ENCODE measurements at regions not wholly inside any gene's neighbourhood (a gene's known extent, or its start where the extent isn't known, plus 50 kb on each side); places are given as distances from the start of the nearest gene placed in this dataset.

DNA sequence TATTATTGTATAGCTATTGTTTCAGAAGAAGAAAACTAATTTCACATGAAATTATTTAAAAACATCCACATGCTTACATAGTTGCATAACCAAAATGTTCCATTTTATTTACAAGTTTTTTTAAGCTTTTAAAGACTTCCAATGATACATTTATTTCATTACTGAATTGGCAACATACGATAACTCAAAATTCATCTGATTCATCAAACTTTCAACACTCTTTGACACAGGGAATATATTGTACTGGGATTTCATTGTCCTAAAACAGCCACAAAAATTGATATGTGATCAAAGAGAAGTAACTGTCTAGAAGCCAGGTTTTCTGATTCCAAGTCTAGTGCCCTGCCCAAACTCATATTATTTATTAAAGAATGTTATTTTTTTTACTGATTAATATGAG lies 131.4 kb upstream of the USP24 start:
- TF ChIP-seq, protein P1, sequence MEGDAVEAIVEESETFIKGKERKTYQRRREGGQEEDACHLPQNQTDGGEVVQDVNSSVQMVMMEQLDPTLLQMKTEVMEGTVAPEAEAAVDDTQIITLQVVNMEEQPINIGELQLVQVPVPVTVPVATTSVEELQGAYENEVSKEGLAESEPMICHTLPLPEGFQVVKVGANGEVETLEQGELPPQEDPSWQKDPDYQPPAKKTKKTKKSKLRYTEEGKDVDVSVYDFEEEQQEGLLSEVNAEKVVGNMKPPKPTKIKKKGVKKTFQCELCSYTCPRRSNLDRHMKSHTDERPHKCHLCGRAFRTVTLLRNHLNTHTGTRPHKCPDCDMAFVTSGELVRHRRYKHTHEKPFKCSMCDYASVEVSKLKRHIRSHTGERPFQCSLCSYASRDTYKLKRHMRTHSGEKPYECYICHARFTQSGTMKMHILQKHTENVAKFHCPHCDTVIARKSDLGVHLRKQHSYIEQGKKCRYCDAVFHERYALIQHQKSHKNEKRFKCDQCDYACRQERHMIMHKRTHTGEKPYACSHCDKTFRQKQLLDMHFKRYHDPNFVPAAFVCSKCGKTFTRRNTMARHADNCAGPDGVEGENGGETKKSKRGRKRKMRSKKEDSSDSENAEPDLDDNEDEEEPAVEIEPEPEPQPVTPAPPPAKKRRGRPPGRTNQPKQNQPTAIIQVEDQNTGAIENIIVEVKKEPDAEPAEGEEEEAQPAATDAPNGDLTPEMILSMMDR (IDR thresholded peaks at IDR 0.05): no peak
- no peak for TF ChIP-seq ESRRA (CRISPR knock-in tag; IDR thresholded peaks at IDR 0.05; ENCODE audit: borderline replicate concordance)
- no peak for TF ChIP-seq SP1 (CRISPR knock-in tag; conservative IDR thresholded peaks at IDR 0.05)
- TF ChIP-seq, protein P2, sequence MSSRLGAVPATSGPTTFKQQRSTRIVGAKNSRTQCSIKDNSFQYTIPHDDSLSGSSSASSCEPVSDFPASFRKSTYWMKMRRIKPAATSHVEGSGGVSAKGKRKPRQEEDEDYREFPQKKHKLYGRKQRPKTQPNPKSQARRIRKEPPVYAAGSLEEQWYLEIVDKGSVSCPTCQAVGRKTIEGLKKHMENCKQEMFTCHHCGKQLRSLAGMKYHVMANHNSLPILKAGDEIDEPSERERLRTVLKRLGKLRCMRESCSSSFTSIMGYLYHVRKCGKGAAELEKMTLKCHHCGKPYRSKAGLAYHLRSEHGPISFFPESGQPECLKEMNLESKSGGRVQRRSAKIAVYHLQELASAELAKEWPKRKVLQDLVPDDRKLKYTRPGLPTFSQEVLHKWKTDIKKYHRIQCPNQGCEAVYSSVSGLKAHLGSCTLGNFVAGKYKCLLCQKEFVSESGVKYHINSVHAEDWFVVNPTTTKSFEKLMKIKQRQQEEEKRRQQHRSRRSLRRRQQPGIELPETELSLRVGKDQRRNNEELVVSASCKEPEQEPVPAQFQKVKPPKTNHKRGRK (CRISPR knock-in tag; IDR thresholded peaks at IDR 0.05; ENCODE audit: borderline replicate concordance): no peak
- TF ChIP-seq, protein P3, sequence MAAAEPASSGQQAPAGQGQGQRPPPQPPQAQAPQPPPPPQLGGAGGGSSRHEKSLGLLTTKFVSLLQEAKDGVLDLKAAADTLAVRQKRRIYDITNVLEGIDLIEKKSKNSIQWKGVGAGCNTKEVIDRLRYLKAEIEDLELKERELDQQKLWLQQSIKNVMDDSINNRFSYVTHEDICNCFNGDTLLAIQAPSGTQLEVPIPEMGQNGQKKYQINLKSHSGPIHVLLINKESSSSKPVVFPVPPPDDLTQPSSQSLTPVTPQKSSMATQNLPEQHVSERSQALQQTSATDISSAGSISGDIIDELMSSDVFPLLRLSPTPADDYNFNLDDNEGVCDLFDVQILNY (CRISPR knock-in tag; IDR thresholded peaks at IDR 0.05): no peak
- TF ChIP-seq MXD4 (CRISPR knock-in tag; IDR thresholded peaks at IDR 0.05; ENCODE audit: borderline replicate concordance): no peak
- no peak for TF ChIP-seq ATF1 (CRISPR knock-in tag; IDR thresholded peaks at IDR 0.05)
- TF ChIP-seq, protein P4, sequence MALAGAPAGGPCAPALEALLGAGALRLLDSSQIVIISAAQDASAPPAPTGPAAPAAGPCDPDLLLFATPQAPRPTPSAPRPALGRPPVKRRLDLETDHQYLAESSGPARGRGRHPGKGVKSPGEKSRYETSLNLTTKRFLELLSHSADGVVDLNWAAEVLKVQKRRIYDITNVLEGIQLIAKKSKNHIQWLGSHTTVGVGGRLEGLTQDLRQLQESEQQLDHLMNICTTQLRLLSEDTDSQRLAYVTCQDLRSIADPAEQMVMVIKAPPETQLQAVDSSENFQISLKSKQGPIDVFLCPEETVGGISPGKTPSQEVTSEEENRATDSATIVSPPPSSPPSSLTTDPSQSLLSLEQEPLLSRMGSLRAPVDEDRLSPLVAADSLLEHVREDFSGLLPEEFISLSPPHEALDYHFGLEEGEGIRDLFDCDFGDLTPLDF (CRISPR knock-in tag; IDR thresholded peaks at IDR 0.05): no peak
- TF ChIP-seq, protein P5, sequence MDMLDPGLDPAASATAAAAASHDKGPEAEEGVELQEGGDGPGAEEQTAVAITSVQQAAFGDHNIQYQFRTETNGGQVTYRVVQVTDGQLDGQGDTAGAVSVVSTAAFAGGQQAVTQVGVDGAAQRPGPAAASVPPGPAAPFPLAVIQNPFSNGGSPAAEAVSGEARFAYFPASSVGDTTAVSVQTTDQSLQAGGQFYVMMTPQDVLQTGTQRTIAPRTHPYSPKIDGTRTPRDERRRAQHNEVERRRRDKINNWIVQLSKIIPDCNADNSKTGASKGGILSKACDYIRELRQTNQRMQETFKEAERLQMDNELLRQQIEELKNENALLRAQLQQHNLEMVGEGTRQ (CRISPR knock-in tag; IDR thresholded peaks at IDR 0.05): no peak
- no peak for TF ChIP-seq IRF2 (CRISPR knock-in tag; IDR thresholded peaks at IDR 0.05; ENCODE audit: borderline replicate concordance, low read depth)
- TF ChIP-seq, protein P6, sequence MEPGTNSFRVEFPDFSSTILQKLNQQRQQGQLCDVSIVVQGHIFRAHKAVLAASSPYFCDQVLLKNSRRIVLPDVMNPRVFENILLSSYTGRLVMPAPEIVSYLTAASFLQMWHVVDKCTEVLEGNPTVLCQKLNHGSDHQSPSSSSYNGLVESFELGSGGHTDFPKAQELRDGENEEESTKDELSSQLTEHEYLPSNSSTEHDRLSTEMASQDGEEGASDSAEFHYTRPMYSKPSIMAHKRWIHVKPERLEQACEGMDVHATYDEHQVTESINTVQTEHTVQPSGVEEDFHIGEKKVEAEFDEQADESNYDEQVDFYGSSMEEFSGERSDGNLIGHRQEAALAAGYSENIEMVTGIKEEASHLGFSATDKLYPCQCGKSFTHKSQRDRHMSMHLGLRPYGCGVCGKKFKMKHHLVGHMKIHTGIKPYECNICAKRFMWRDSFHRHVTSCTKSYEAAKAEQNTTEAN (CRISPR knock-in tag; IDR thresholded peaks at IDR 0.05): no peak
- TF ChIP-seq FOXP1 (CRISPR knock-in tag; IDR thresholded peaks at IDR 0.05; ENCODE audit: borderline replicate concordance): no peak
- TF ChIP-seq, protein P7, sequence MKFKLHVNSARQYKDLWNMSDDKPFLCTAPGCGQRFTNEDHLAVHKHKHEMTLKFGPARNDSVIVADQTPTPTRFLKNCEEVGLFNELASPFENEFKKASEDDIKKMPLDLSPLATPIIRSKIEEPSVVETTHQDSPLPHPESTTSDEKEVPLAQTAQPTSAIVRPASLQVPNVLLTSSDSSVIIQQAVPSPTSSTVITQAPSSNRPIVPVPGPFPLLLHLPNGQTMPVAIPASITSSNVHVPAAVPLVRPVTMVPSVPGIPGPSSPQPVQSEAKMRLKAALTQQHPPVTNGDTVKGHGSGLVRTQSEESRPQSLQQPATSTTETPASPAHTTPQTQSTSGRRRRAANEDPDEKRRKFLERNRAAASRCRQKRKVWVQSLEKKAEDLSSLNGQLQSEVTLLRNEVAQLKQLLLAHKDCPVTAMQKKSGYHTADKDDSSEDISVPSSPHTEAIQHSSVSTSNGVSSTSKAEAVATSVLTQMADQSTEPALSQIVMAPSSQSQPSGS (CRISPR knock-in tag; IDR thresholded peaks at IDR 0.05; ENCODE audit: borderline replicate concordance, low read depth): no peak
- no peak for TF ChIP-seq CBFB (CRISPR knock-in tag; IDR thresholded peaks at IDR 0.05; ENCODE audit: low read depth)
